Activated CD4-positive, alpha-beta T cell treated with anti-CD3 and anti-CD28 coated beads, Interleukin-2, amount 10 ng/mL, durations not matched to agents 7 days and 5 days (primary cell): ENCODE measurements at regions not wholly inside any gene's neighbourhood (a gene's known extent, or its start where the extent isn't known, plus 50 kb on each side); places are given as distances from the start of the nearest gene placed in this dataset.

Experiments
- CTCF ChIA-PET: fragments of 350-600 bp; sonication (Branson Sonifier 250); formaldehyde crosslinking; loops from one replicate; lab custom pipeline; 2021; ENCODE audit warnings: antibody characterized with exemption; lab: Charles Lee
- POLR2A ChIA-PET: fragments of 350-600 bp; sonication (Branson Sonifier 250); formaldehyde crosslinking; loops from one replicate; lab custom pipeline; 2021; ENCODE audit warnings: antibody characterized with exemption; lab: Charles Lee
- DNase-seq: peaks from one replicate; pipeline ENCODE4 v3.0.0-alpha.2; 2020
- H3K27ac Mint-ChIP-seq: one replicate; pipeline ENCODE4 v1.8.0; 2021; ENCODE audit warnings: mild to moderate bottlenecking, moderate library complexity, mixed read lengths
- H3K27me3 Mint-ChIP-seq: one replicate; pipeline ENCODE4 v1.8.0; 2021; ENCODE audit warnings: mixed read lengths
- H3K36me3 Mint-ChIP-seq: one replicate; pipeline ENCODE4 v1.8.0; 2021; ENCODE audit warnings: low read depth, mixed read lengths
- H3K4me1 Mint-ChIP-seq: one replicate; pipeline ENCODE4 v1.8.0; 2021; ENCODE audit warnings: mixed read lengths
- H3K4me3 Mint-ChIP-seq: one replicate; pipeline ENCODE4 v1.8.0; 2021; ENCODE audit warnings: mild to moderate bottlenecking, moderate library complexity, mixed read lengths
- H3K9me3 Mint-ChIP-seq: one replicate; pipeline ENCODE4 v1.8.0; 2021; ENCODE audit warnings: mixed read lengths

GRCh38 chr10:8719971-8720370 is 665.5 kb downstream of the GATA3 start:
- CTCF ChIA-PET = interaction anchor here (1.1 kb wide), 1 partner anchor 32 kb away, joined by 3 read pairs; no protein-coding TSS in a partner anchor
- Mint-ChIP-seq H3K9me3 (peaks cover 20% of the 10 kb centered on the region), H3K27me3 (no peaks in the 10 kb centered on the region), H3K27ac (no peak overlapping the region), H3K4me3 (no peak overlapping the region), H3K4me1 (no peaks in the 10 kb centered on the region), H3K36me3 (no peaks in the 10 kb centered on the region)
- no peak for DNase-seq
- POLR2A ChIA-PET = no interaction called here

GRCh38 chr10:8721650-8722049 is 667.2 kb downstream of the GATA3 start:
- H3K27me3 Mint-ChIP-seq = no peaks in the 10 kb centered on the region
- peaks cover 17% of the 10 kb centered on the region for H3K9me3 Mint-ChIP-seq
- no peaks in the 10 kb centered on the region for H3K36me3 Mint-ChIP-seq
- POLR2A ChIA-PET = no interaction called here
- DNase-seq = no peak
- no peaks in the 10 kb centered on the region for H3K4me1 Mint-ChIP-seq
- H3K4me3 Mint-ChIP-seq = no peak overlapping the region
- no peak overlapping the region for H3K27ac Mint-ChIP-seq
- CTCF ChIA-PET = no interaction called here

GRCh38 chr10:8722835-8723234 is 668.3 kb downstream of the GATA3 start:
- H3K4me1 Mint-ChIP-seq = no peaks in the 10 kb centered on the region
- POLR2A ChIA-PET = no interaction called here
- CTCF ChIA-PET = interaction anchor here (0.6 to 1.3 kb wide), 3 partner anchors 10 to 136 kb away, joined by 3 read pairs; no protein-coding TSS in a partner anchor
- no peak overlapping the region for H3K4me3 Mint-ChIP-seq
- DNase-seq = no peak
- peaks cover 17% of the 10 kb centered on the region for H3K9me3 Mint-ChIP-seq
- H3K36me3 Mint-ChIP-seq = no peaks in the 10 kb centered on the region
- no peak overlapping the region for H3K27ac Mint-ChIP-seq
- H3K27me3 Mint-ChIP-seq = no peaks in the 10 kb centered on the region

- Mint-ChIP-seq H3K36me3 (no peaks in the 10 kb centered on the region), H3K27me3 (peaks cover 2% of the 10 kb centered on the region), H3K4me3 (no peak overlapping the region), H3K9me3 (peaks cover 11% of the 10 kb centered on the region), H3K27ac (no peak overlapping the region), H3K4me1 (no peaks in the 10 kb centered on the region)
- ChIA-PET CTCF (no interaction called here), POLR2A (no interaction called here)
- no peak for DNase-seq
These were observed 670.9 kb downstream of the GATA3 start for GRCh38 chr10:8725343-8725742.

GRCh38 chr10:8726084-8726778 is 671.7 kb downstream of the GATA3 start:
- Mint-ChIP-seq H3K27me3 (peaks cover 2% of the 10 kb centered on the region), H3K4me3 (no peak overlapping the region), H3K4me1 (no peaks in the 10 kb centered on the region), H3K9me3 (peaks cover 11% of the 10 kb centered on the region), H3K36me3 (no peaks in the 10 kb centered on the region), H3K27ac (no peak overlapping the region)
- ChIA-PET CTCF (no interaction called here), POLR2A (no interaction called here)
- DNase-seq = no peak

- Mint-ChIP-seq H3K27me3 (peaks cover 2% of the 10 kb centered on the region), H3K27ac (no peak overlapping the region), H3K4me3 (no peak overlapping the region), H3K4me1 (no peaks in the 10 kb centered on the region), H3K9me3 (peaks cover 11% of the 10 kb centered on the region), H3K36me3 (no peaks in the 10 kb centered on the region)
- CTCF ChIA-PET = no interaction called here
- POLR2A ChIA-PET = no interaction called here
- no peak for DNase-seq
These were observed 672.2 kb downstream of the GATA3 start for GRCh38 chr10:8726779-8727084.

- Mint-ChIP-seq H3K9me3 (no peaks in the 10 kb centered on the region), H3K4me1 (no peaks in the 10 kb centered on the region), H3K36me3 (no peaks in the 10 kb centered on the region), H3K27ac (no peak overlapping the region), H3K27me3 (peaks cover 2% of the 10 kb centered on the region), H3K4me3 (no peak overlapping the region)
- POLR2A ChIA-PET = no interaction called here
- CTCF ChIA-PET = interaction anchor here (0.6 kb wide), 1 partner anchor 366 kb away, joined by 3 read pairs; no protein-coding TSS in a partner anchor
- no peak for DNase-seq
These were observed 676.9 kb downstream of the GATA3 start for GRCh38 chr10:8731121-8732095.

- CTCF ChIA-PET = no interaction called here
- no peak overlapping the region for H3K4me3 Mint-ChIP-seq
- H3K27ac Mint-ChIP-seq = no peak overlapping the region
- no peaks in the 10 kb centered on the region for H3K4me1 Mint-ChIP-seq
- no peaks in the 10 kb centered on the region for H3K36me3 Mint-ChIP-seq
- no peaks in the 10 kb centered on the region for H3K27me3 Mint-ChIP-seq
- POLR2A ChIA-PET = no interaction called here
- H3K9me3 Mint-ChIP-seq = no peaks in the 10 kb centered on the region
- no peak for DNase-seq
These were observed 684.5 kb downstream of the GATA3 start for GRCh38 chr10:8738987-8739386.

GRCh38 chr10:8752146-8752843 is 697.8 kb downstream of the GATA3 start:
- peaks cover 3% of the 10 kb centered on the region for H3K27me3 Mint-ChIP-seq
- ChIA-PET CTCF (no interaction called here), POLR2A (no interaction called here)
- peaks cover 6% of the 10 kb centered on the region for H3K9me3 Mint-ChIP-seq
- no peak overlapping the region for H3K4me3 Mint-ChIP-seq
- no peak for DNase-seq
- no peaks in the 10 kb centered on the region for H3K36me3 Mint-ChIP-seq
- H3K27ac Mint-ChIP-seq = no peak overlapping the region
- H3K4me1 Mint-ChIP-seq = no peaks in the 10 kb centered on the region

- CTCF ChIA-PET = no interaction called here
- H3K4me1 Mint-ChIP-seq = peaks cover 2% of the 10 kb centered on the region
- H3K36me3 Mint-ChIP-seq = no peaks in the 10 kb centered on the region
- H3K4me3 Mint-ChIP-seq = no peak overlapping the region
- no peak overlapping the region for H3K27ac Mint-ChIP-seq
- POLR2A ChIA-PET = no interaction called here
- no peak for DNase-seq
- peaks cover 6% of the 10 kb centered on the region for H3K9me3 Mint-ChIP-seq
- H3K27me3 Mint-ChIP-seq = no peaks in the 10 kb centered on the region
These were observed 703.5 kb downstream of the GATA3 start for GRCh38 chr10:8758029-8758428.

- POLR2A ChIA-PET = no interaction called here
- H3K4me1 Mint-ChIP-seq = no peaks in the 10 kb centered on the region
- CTCF ChIA-PET = interaction anchor here (1.0 kb wide), 1 partner anchor 13 kb away, joined by 4 read pairs; no protein-coding TSS in a partner anchor
- no peaks in the 10 kb centered on the region for H3K36me3 Mint-ChIP-seq
- H3K27me3 Mint-ChIP-seq = no peaks in the 10 kb centered on the region
- no peak overlapping the region for H3K27ac Mint-ChIP-seq
- DNase-seq = no peak
- no peak overlapping the region for H3K4me3 Mint-ChIP-seq
- H3K9me3 Mint-ChIP-seq = no peaks in the 10 kb centered on the region
These were observed 712.4 kb downstream of the GATA3 start for GRCh38 chr10:8766899-8767298.

- no peak overlapping the region for H3K27ac Mint-ChIP-seq
- no peaks in the 10 kb centered on the region for H3K36me3 Mint-ChIP-seq
- CTCF ChIA-PET = interaction anchor here (0.6 to 1.0 kb wide), 2 partner anchors 14 to 487 kb away, joined by 3 to 4 read pairs; no protein-coding TSS in a partner anchor
- no peak overlapping the region for H3K4me3 Mint-ChIP-seq
- H3K27me3 Mint-ChIP-seq = no peaks in the 10 kb centered on the region
- no peaks in the 10 kb centered on the region for H3K4me1 Mint-ChIP-seq
- DNase-seq = no peak
- no peaks in the 10 kb centered on the region for H3K9me3 Mint-ChIP-seq
- POLR2A ChIA-PET = interaction anchor here (0.7 kb wide), 1 partner anchor 766 kb away, joined by 4 read pairs; no protein-coding TSS in a partner anchor
These were observed 713.1 kb downstream of the GATA3 start for GRCh38 chr10:8767591-8767990.
